GM19452 (cell line): ENCODE measurements at regions not wholly inside any gene's neighbourhood (a gene's known extent, or its start where the extent isn't known, plus 50 kb on each side); places are given as distances from the start of the nearest gene placed in this dataset.
"Not testable (repeated sequence)": the region's sequence is repeated elsewhere in the genome, so short reads cannot be mapped to it uniquely, and the experiment has no call there.

Experiments
- ATAC-seq: cut with Tn5 transposase; IDR thresholded peaks from one replicate; pipeline ENCODE4 v1.9.1; 2021; ENCODE audit not compliant: unreplicated experiment

DNA sequence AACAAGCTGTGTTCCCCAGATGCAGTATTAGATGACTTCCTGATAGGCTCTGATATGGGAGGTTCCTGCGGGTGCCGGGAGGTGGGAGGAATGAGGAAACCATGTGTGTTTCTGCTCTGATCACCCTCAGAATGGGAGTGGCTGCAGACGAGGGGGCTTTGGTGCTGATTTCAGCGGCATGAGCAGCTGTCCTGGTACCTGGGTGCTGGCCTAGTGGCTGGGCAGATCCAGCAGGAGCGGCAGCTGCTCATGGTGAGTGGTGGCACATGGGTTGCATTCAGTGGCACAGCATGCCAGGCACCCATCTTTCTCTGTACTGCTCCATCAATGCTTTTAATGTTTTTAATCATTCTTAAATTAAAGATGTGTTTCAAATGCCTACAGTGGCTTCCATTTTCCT is 177.2 kb upstream of the NETO1 start:
- no peak for ATAC-seq

DNA sequence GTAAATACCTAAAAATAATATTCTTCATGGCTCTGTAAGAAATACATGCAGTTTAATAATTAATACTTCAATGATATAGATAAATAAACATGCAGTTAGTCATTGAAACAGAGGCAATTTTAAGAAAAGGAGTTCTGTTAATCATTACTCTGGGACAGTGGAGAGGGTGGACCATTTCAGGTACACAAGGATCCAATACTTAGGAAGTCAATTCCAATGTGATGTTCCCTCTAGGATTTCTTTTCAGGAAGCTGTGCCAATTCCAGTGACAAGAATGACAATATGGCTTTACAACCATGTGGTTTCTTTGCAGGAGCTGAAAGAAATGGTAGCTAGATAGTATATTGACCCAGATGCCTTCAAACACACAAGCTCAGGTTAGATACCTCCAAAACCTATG is 175.8 kb upstream of the NETO1 start:
- ATAC-seq, result no peak

DNA sequence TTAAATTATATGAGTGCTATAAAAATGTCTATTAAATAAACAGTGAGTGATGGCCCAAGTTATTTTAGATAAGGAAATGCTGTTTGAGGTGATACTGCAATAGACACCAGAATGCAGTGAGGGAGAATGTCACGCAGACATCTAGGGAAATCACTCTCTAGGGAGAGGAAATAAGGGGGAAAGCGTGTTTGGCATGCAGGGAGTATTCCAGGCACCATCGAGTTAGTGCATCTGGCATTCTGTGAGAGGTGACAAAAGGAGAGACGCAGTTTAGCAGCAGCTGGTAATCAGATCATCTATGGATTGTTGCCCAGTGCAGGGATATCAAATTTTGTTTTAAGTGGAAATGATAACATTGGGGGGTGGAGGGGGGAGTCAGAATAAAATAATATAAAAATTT is 175.4 kb upstream of the NETO1 start:
- no peak for ATAC-seq

DNA sequence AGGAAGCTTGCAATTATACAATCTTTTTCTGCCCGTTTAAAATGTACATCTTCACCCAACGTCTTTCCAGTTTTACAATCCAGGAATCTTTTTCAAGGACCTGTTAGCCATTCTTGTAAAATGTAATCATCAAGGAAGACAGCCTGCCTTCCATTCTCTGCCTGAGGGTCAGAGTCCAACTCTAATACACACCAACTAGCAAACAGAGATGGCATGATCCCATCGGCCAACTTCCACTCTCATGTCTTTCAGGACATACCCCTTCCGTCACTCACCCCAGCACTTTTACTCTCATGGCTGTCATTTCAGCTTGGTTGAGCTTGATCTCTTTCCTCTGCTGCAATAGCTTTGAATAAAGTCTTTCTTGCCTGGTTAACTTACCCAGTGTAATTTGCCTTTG is 172.5 kb upstream of the NETO1 start:
- ATAC-seq, result no peak

DNA sequence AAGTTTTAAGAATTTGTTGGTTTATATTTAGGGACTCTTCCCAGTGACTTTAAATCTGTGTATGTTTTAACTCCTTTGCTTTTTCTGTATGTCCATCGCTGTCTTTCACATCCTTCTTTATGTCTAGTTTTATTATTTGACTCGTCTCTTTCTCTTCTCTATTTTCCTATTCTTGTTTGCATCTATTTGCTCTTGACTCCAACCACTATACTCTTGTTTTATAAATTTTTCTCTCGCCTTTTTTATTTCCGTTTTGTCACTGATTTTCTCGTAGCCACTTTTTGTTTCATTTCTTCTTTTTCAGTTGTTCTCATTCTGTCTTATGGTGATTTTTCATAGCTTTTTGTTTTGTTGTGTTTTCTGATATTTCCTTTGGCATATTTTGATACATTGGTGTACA is 170.5 kb upstream of the NETO1 start:
- ATAC-seq, result no peak

DNA sequence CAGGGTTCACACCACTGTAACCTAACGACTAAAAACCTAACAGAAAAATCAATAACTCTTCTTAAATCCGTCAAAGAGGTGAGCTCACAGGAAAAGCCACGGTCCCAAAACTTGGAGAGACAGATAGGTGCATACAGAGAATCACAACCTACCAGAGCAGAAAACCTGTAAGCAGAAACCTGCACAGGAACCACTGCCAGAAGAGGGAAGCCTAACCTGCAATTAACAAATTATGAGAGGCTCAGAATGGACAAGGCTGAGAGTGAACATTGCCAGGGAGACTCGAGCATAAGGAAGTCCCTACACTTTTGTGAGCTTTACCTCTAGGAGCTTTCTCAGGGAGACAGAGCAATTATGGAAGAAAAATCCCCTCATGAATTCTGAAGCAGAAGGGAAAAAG is 156.2 kb upstream of the NETO1 start:
- ATAC-seq, result no peak

DNA sequence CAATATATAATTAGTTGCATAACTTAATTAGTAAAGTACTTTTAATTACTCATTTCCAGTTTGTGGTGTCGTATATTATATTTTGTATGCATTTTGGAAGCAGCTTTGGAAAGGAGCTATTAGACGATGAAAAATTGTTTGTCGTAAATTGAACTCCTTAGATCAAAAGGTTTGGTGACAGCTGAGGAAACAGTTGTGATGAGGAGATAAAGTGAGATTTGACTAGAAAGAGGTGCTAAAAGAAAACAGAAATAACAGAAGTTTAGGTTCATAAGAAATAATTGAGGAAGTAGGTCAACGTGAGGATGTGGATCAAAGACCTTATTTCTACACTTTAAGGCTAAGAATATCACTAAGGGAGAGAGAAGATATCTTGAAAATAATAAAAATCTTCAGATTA is 141.9 kb upstream of the NETO1 start:
- ATAC-seq, result no peak

DNA sequence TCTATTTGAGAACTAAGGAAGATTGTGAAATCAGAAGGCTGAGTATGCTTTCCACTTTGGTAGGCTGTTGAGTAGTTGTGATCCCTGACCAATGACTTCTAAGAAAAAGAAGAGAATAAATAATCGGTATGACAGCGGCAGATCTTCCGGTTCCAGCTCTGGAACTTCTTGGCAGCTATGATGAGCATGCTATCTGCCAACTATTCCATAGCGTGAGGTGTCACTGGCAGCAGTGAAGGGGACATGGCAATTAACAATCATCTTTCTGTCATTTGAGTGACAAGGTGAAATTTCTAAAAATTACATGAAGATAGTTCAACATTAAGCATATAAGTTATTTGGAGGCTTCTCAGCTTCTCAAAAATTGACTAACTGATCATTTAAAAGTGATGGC is 140.1 kb upstream of the NETO1 start:
- ATAC-seq, result no peak

DNA sequence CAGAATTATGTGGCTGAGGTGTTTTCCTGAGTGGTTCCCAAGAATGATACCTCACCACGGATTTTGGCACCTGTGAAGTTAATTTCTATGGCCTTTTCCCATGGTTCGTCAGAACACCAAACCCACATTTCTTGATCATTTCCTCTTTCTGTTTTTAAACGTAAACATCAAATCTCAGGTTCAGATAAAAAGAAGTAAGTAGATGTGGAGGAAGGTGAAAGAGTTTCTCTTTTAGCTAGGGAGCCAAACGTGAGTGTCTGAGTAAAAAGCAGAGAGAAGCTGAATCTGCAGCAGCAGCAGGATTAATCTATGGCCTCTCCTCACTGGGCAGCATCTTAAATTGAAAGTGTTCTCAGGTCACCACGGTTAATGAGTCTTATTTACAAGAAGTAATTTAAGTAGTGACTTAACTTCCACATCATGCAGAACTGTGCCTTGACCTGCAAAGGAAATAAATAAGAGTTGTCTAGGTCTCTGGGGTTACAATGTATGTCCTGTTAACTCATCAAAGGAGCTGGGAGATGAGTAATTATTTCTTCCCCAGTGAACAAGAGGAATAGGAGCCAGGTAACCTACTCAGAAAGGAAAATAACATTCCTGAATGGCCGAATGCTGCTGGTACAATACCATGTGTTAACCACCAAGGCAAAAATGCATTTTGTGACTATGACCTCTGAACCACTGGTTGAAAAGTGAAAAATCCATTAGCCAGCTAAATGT is 139.6 kb upstream of the NETO1 start:
- ATAC-seq, result no peak

DNA sequence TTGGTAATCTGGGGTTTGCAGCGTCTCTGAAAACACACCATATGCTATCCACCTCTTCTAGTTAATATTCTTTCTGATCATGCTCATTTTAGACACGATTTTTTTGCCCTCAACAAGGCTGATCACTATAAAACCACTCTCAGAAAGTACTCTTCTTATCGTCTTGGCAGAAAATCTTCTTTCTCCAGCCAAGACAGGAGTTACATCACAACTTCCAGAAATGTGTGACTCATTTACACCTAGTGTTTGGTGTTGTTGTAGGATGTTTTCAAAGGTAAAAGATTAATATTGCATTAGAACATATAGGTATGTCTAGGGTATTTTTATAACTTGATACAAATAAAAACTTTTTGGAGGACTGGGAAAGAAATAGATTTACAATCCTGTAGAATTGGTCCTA is 138.5 kb upstream of the NETO1 start:
- ATAC-seq, result no peak

DNA sequence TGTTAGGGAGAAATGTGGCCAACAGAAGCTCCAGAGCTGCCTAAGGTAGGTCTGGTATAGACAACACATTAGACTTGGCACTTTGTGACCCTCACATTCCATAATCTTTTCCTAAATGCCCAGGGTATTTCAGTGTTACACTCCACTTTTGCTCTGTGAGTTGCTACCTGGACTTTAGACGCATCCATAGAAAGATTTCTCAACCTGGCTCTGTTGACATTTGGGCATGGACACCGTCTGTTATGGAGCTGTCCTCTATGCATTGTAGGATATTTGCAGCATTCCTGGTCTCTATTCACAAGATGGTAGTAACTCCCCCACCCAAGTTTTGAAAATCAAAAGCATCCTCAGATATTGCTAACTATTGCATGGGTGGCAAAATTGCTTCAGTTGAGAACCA is 136.5 kb upstream of the NETO1 start:
- ATAC-seq, result no peak

DNA sequence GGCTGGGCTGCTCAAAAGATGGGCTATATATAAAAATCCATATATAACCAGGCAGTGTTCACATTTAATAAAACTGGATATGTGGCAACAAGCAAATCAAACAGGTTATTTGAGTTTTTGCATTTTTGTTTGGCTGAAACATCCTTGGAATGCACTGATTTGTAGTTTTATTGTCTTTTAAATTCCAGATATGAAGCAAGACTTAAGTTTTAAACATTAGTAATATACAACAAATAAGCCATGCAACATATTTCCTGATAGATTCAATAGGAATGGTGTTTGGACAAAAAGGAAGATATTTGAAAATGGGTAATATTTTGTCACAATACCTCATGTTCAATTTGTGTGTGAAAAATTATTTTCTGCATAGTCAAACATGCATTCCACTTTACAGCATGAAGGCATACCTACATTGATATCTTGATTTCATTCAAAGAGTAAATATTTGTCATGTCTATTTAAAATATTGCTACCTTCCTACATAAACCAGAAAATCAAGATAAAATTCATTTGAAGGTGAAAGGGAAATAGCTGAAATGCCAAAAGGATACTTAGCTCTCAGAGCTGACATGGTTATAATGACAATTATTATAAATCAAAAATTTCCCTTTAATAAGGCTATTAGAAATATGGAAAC is 132.3 kb upstream of the NETO1 start:
- ATAC-seq, result no peak

DNA sequence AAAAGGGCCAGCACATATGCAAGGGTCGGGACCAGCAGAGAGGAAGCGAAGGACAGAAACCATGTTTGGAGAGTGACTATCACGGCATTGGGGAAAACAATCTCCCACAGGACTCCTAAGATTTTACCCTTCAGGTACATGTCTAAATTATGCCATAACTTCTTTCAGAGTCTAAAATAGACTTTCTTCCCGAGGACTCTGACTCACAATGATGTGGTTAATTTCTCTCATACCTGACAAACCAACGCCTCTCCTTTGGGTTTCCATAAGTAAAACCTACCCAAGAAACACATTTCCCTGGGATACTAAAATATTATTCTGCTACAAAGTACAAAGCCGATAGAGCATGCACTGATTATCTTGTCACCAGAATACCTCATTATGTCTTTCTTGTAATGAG is 127.8 kb upstream of the NETO1 start:
- no peak for ATAC-seq

DNA sequence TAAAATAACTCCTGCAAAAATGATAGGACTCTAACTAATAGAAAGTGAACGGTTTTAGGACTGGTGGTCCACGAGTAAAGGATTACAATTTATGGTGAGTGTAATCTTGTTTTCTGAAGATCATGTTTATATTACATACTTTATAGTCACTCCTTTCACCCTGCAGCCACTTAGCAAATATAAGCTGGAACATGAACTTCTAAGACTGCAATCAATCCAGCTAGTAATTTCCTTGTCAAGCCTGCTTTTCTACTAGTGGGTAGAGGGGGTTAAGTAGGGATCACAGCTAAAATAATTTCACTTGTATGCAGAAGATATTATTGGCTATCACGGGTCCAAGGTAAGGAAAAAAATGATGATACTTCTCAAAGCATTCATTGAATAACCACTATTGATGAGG is 125.5 kb upstream of the NETO1 start:
- ATAC-seq, result no peak

DNA sequence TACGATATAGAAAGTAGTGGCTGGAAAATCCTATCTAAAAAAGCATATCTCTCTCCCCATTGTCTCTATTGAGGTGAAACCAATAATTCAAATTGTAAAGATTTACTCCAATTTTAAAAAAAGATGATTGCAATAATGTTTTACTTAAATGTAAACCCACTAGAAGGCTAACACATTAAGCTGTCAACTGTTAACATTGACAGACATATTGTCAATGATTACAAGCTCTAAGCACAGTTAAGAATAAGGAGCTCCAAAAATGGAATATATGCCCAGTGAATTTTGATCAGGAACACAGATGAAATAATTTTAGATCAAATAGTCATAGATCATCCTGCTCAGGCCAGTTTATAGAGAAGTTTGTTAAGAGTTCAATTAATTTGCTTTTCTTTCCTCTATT is 123.6 kb upstream of the NETO1 start:
- no peak for ATAC-seq

DNA sequence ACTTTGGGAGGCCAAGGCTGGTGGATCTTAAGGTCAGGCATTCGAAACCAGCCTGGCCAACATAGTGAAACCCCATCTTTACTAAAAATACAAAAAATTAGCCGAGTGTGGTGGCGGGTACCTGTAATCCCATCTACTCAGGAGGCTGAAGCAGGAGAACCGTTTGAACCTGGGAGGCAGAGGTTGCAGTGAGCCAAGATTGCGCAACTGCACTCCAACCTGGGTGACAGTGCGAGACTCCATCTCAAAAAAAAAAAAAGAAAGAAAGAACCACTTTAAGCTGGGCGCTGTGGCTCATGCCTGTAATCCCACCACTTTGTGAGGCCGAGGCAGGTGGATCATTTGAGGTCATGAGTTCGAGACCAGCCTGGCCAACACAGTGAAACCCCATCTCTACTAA is 119.8 kb upstream of the NETO1 start:
- not testable (repeated sequence) for ATAC-seq

DNA sequence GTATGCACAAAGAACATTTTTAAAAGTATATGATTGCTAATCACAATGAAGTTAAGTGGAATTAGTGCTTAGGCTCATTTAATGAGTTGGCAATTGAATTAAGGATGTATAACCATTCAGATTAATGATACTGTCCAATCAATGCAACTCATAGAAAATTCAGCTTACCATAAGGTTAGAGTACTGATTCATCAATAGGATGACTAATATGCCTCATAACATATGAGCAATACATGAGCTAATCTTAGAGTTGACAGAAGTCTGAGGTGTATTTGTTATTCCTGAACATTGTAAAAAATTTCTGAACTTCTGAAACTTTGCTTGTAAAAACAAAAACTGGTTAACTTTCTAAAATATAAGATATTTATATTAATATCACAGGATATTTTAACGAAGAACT is 118.3 kb upstream of the NETO1 start:
- ATAC-seq, result peak; percentile 56

DNA sequence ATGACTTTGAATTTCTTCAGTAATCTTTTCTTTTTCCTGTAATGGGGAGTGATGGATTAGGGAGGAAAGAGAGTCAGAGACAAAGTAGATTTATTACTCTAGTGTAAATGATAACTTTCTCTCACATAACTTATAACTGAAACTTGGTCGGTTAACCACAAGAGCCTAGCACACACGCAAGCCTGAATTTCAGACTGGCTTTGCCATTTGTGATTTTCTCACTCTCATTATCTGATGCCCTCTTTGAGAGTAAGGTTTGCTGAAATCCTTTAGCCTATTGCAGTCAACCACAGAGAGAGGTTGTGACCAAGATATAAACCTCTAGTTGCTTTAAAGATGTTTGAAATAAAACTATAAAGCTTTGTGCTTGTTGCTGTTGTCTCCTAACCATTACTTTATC is 117.9 kb upstream of the NETO1 start:
- peak; percentile 96 for ATAC-seq

DNA sequence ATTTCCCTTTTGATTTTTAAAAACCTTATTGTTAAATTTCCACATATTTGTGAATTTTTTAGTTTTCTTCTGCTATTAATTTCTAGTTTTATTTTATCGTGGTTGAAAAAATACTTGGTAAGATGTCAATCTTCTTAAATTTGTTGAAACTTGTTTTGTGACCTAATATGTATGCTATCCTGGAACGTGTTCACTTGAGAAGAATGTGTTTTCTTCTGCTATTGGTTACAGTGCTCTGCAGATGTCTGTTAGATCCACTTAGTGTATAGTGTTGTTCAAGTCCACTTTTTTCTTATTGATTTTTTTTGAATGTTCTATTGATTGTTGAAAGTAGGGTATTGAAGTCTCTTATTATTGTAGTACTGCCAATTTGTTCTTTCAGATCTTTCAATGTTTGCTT is 116.5 kb upstream of the NETO1 start:
- ATAC-seq, result no peak

DNA sequence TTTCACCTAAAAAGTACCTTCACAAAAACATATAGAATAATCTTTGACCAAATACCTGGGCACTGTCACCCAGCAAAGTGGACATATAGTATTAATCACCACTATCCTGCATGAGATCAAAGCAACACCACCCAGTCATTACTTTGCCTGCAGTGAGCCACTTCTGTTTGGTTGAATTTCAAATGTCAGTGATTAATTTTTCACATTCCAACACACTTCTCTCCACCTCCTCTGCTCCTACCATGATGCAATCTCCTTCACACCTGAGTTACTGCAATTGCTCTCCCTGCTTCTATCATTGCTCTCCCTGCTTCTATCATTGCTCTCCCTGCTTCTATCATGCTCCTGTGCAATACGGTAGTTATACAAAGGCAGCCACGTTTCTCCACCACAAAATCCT is 106.1 kb upstream of the NETO1 start:
- no peak for ATAC-seq

DNA sequence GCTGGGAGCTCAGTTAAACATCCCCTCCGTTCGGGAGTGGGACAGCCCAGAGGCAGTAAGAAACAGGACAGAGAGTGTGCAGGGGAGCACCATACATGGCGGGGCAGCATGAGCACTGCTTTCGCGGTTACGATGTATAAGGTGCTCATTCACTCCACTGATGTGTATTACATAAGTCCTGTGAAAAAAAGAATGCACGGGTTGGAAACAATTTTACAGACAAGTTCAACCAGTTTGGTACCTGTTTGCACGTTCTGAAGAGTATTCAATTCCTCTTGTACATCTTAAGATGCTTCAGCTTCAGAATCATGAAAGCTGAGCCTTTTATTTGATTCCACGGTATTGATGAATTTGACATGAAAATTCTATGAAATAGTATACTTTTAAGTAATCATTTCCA is 97.8 kb upstream of the NETO1 start:
- no peak for ATAC-seq

DNA sequence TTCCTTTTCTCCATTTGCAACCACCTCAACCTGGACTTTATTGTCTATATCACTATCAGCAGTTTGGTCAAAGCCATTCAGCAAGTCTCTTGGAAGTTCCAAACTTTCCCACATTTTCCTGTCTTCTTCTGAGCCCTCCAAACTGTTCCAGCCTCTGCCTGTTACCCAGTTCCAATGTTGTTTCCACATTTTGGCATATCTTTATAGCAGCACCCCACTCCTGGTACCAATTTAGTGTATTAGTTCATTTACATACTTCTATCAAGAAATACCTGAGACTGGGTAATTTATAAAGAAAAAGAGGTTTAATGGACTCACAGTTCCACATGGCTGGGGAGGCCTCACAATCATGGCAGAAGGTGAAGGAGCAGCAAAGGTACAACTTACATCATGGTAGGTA is 90.4 kb upstream of the NETO1 start:
- not testable (repeated sequence) for ATAC-seq

DNA sequence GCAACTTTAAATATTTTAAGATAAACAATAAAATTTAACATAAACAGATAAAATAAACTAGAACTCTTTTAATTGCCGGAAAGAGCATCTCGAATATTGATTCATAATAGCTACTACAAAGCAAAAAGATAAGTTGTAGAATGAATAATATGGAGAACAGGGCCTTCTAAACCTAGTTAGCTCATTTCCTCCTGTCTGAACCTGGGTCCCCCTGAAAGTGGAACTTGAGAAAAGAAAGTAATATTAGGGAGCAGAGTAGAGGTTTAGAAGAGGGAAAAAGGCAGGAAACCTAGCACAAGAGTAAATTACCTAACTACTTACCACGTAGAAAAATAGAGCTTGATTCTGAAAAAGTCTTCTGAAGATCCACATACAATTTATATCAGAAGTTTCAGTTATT is 80.7 kb upstream of the NETO1 start:
- ATAC-seq, result no peak
